K562 (cell line): ENCODE measurements at regions not wholly inside any gene's neighbourhood (a gene's known extent, or its start where the extent isn't known, plus 50 kb on each side); places are given as distances from the start of the nearest gene placed in this dataset.

Source experiments
- ADNP ChIP-seq: fragments of 200-800 bp; sonication (Bioruptor generic); IDR thresholded peaks from 2 replicates; pipeline ENCODE4 v1.6.1; 2016; ENCODE audit warnings: missing genetic modification characterization, missing compliant biosample characterization
- RUNX1 ChIP-seq: sonication (generic); IDR thresholded peaks from 2 replicates; pipeline ENCODE4 v1.6.1; 2016; ENCODE audit warnings: antibody characterized with exemption, low read depth
- ZNF384 ChIP-seq: IDR thresholded peaks from 2 replicates; pipeline ENCODE4 v1.6.1; 2012; ENCODE audit warnings: low read depth, low read length, improper control_type of control experiment
- TF ChIP-seq, protein P1 (sequence below): fragments of 450-650 bp; IDR thresholded peaks from 2 replicates; pipeline ENCODE4 v1.6.1; 2016; ENCODE audit warnings: low read depth
- TF ChIP-seq, protein P2 (sequence below): sonication (generic); formaldehyde crosslinking; IDR thresholded peaks from 2 replicates; pipeline ENCODE4 v1.8.0; 2023; ENCODE audit warnings: mild to moderate bottlenecking, missing genetic modification reagents
- TF ChIP-seq, protein P3 (sequence below): IDR thresholded peaks from 2 replicates; pipeline ENCODE4 v1.6.1; 2011; ENCODE audit warnings: borderline replicate concordance, low read depth, mild to moderate bottlenecking, moderate library complexity, low read length; ENCODE audit not compliant: insufficient read depth, poor library complexity, severe bottlenecking
- TF ChIP-seq, protein P4 (sequence below): fragments of 250-450 bp; sonication (Bioruptor Pico); IDR thresholded peaks from 2 replicates; pipeline ENCODE4 v1.4.0; 2020

GRCh38 chr1:73771396-73771795 lies 426.6 kb downstream of the LRRIQ3 start (continued):
- TF ChIP-seq, protein P1, sequence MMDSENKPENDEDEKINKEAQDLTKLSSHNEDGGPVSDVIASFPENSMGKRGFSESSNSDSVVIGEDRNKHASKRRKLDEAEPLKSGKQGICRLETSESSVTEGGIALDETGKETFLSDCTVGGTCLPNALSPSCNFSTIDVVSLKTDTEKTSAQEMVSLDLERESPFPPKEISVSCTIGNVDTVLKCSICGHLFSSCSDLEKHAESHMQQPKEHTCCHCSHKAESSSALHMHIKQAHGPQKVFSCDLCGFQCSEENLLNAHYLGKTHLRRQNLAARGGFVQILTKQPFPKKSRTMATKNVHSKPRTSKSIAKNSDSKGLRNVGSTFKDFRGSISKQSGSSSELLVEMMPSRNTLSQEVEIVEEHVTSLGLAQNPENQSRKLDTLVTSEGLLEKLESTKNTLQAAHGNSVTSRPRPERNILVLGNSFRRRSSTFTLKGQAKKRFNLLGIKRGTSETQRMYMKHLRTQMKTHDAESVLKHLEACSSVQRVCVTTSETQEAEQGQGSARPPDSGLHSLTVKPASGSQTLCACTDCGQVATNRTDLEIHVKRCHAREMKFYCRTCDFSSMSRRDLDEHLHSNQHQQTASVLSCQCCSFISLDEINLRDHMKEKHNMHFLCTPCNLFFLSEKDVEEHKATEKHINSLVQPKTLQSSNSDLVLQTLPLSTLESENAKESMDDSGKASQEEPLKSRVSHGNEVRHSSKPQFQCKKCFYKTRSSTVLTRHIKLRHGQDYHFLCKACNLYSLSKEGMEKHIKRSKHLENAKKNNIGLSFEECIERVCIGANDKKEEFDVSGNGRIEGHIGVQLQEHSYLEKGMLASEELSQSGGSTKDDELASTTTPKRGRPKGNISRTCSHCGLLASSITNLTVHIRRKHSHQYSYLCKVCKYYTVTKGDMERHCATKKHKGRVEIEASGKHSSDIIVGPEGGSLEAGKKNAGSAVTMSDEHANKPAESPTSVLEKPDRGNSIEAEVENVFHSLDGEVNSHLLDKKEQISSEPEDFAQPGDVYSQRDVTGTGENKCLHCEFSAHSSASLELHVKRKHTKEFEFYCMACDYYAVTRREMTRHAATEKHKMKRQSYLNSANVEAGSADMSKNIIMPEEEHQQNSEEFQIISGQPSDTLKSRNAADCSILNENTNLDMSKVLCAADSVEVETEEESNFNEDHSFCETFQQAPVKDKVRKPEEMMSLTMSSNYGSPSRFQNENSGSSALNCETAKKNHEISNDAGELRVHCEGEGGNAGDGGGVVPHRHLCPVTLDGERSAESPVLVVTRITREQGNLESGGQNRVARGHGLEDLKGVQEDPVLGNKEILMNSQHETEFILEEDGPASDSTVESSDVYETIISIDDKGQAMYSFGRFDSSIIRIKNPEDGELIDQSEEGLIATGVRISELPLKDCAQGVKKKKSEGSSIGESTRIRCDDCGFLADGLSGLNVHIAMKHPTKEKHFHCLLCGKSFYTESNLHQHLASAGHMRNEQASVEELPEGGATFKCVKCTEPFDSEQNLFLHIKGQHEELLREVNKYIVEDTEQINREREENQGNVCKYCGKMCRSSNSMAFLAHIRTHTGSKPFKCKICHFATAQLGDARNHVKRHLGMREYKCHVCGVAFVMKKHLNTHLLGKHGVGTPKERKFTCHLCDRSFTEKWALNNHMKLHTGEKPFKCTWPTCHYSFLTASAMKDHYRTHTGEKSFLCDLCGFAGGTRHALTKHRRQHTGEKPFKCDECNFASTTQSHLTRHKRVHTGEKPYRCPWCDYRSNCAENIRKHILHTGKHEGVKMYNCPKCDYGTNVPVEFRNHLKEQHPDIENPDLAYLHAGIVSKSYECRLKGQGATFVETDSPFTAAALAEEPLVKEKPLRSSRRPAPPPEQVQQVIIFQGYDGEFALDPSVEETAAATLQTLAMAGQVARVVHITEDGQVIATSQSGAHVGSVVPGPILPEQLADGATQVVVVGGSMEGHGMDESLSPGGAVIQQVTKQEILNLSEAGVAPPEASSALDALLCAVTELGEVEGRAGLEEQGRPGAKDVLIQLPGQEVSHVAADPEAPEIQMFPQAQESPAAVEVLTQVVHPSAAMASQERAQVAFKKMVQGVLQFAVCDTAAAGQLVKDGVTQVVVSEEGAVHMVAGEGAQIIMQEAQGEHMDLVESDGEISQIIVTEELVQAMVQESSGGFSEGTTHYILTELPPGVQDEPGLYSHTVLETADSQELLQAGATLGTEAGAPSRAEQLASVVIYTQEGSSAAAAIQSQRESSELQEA, result no peak
- TF ChIP-seq, protein P2, sequence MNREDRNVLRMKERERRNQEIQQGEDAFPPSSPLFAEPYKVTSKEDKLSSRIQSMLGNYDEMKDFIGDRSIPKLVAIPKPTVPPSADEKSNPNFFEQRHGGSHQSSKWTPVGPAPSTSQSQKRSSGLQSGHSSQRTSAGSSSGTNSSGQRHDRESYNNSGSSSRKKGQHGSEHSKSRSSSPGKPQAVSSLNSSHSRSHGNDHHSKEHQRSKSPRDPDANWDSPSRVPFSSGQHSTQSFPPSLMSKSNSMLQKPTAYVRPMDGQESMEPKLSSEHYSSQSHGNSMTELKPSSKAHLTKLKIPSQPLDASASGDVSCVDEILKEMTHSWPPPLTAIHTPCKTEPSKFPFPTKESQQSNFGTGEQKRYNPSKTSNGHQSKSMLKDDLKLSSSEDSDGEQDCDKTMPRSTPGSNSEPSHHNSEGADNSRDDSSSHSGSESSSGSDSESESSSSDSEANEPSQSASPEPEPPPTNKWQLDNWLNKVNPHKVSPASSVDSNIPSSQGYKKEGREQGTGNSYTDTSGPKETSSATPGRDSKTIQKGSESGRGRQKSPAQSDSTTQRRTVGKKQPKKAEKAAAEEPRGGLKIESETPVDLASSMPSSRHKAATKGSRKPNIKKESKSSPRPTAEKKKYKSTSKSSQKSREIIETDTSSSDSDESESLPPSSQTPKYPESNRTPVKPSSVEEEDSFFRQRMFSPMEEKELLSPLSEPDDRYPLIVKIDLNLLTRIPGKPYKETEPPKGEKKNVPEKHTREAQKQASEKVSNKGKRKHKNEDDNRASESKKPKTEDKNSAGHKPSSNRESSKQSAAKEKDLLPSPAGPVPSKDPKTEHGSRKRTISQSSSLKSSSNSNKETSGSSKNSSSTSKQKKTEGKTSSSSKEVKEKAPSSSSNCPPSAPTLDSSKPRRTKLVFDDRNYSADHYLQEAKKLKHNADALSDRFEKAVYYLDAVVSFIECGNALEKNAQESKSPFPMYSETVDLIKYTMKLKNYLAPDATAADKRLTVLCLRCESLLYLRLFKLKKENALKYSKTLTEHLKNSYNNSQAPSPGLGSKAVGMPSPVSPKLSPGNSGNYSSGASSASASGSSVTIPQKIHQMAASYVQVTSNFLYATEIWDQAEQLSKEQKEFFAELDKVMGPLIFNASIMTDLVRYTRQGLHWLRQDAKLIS (CRISPR knock-in tag), result no peak
- TF ChIP-seq, protein P3, sequence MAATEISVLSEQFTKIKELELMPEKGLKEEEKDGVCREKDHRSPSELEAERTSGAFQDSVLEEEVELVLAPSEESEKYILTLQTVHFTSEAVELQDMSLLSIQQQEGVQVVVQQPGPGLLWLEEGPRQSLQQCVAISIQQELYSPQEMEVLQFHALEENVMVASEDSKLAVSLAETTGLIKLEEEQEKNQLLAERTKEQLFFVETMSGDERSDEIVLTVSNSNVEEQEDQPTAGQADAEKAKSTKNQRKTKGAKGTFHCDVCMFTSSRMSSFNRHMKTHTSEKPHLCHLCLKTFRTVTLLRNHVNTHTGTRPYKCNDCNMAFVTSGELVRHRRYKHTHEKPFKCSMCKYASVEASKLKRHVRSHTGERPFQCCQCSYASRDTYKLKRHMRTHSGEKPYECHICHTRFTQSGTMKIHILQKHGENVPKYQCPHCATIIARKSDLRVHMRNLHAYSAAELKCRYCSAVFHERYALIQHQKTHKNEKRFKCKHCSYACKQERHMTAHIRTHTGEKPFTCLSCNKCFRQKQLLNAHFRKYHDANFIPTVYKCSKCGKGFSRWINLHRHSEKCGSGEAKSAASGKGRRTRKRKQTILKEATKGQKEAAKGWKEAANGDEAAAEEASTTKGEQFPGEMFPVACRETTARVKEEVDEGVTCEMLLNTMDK, result no peak
- TF ChIP-seq ADNP (tag) (no peak), ZNF384 (no peak), RUNX1 (no peak)
- TF ChIP-seq, protein P4, sequence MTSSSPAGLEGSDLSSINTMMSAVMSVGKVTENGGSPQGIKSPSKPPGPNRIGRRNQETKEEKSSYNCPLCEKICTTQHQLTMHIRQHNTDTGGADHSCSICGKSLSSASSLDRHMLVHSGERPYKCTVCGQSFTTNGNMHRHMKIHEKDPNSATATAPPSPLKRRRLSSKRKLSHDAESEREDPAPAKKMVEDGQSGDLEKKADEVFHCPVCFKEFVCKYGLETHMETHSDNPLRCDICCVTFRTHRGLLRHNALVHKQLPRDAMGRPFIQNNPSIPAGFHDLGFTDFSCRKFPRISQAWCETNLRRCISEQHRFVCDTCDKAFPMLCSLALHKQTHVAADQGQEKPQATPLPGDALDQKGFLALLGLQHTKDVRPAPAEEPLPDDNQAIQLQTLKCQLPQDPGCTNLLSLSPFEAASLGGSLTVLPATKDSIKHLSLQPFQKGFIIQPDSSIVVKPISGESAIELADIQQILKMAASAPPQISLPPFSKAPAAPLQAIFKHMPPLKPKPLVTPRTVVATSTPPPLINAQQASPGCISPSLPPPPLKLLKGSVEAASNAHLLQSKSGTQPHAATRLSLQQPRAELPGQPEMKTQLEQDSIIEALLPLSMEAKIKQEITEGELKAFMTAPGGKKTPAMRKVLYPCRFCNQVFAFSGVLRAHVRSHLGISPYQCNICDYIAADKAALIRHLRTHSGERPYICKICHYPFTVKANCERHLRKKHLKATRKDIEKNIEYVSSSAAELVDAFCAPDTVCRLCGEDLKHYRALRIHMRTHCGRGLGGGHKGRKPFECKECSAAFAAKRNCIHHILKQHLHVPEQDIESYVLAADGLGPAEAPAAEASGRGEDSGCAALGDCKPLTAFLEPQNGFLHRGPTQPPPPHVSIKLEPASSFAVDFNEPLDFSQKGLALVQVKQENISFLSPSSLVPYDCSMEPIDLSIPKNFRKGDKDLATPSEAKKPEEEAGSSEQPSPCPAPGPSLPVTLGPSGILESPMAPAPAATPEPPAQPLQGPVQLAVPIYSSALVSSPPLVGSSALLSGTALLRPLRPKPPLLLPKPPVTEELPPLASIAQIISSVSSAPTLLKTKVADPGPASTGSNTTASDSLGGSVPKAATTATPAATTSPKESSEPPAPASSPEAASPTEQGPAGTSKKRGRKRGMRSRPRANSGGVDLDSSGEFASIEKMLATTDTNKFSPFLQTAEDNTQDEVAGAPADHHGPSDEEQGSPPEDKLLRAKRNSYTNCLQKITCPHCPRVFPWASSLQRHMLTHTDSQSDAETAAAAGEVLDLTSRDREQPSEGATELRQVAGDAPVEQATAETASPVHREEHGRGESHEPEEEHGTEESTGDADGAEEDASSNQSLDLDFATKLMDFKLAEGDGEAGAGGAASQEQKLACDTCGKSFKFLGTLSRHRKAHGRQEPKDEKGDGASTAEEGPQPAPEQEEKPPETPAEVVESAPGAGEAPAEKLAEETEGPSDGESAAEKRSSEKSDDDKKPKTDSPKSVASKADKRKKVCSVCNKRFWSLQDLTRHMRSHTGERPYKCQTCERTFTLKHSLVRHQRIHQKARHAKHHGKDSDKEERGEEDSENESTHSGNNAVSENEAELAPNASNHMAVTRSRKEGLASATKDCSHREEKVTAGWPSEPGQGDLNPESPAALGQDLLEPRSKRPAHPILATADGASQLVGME (CRISPR knock-in tag), result no peak
